GM12864 (cell line): ENCODE measurements at regions not wholly inside any gene's neighbourhood (a gene's known extent, or its start where the extent isn't known, plus 50 kb on each side); places are given as distances from the start of the nearest gene placed in this dataset.

Source experiments
- DNase-seq: peaks from one replicate; pipeline ENCODE4 v3.0.0-alpha.2; 2011; ENCODE audit warnings: low read depth
- H3K4me3 ChIP-seq: 2 replicates; pipeline ENCODE4 v1.5.1; 2011; ENCODE audit warnings: mild to moderate bottlenecking, low read depth, low read length, control low read depth
- TF ChIP-seq, protein P1 (sequence below): IDR thresholded peaks from 2 replicates; pipeline ENCODE4 v1.5.1; 2011; ENCODE audit warnings: low read depth, mild to moderate bottlenecking, moderate library complexity, low read length, control low read depth, inconsistent platforms; ENCODE audit errors: missing control alignments

DNA sequence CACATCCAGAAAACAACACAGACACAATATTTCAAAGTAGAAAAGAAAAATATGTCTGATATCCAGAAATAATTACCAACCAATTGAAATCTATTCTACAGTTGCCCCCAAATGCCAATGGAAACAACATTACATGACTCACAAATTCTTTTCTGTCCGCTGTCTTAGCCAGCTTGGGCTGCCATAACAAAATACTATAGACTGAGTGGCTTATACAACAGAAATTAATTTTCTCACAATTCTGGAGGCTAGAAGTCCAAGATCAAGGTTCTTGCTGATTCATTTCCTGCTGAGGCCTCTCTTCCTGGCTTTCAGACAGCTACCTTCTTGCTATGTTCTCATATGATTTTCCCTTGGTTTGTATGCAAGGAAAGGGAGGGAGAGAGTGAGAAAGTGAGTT is 698.1 kb downstream of the DHX35 start:
- DNase-seq = no peak
- TF ChIP-seq, protein P1, sequence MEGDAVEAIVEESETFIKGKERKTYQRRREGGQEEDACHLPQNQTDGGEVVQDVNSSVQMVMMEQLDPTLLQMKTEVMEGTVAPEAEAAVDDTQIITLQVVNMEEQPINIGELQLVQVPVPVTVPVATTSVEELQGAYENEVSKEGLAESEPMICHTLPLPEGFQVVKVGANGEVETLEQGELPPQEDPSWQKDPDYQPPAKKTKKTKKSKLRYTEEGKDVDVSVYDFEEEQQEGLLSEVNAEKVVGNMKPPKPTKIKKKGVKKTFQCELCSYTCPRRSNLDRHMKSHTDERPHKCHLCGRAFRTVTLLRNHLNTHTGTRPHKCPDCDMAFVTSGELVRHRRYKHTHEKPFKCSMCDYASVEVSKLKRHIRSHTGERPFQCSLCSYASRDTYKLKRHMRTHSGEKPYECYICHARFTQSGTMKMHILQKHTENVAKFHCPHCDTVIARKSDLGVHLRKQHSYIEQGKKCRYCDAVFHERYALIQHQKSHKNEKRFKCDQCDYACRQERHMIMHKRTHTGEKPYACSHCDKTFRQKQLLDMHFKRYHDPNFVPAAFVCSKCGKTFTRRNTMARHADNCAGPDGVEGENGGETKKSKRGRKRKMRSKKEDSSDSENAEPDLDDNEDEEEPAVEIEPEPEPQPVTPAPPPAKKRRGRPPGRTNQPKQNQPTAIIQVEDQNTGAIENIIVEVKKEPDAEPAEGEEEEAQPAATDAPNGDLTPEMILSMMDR = no peak
- H3K4me3 ChIP-seq = no peak overlapping the region

DNA sequence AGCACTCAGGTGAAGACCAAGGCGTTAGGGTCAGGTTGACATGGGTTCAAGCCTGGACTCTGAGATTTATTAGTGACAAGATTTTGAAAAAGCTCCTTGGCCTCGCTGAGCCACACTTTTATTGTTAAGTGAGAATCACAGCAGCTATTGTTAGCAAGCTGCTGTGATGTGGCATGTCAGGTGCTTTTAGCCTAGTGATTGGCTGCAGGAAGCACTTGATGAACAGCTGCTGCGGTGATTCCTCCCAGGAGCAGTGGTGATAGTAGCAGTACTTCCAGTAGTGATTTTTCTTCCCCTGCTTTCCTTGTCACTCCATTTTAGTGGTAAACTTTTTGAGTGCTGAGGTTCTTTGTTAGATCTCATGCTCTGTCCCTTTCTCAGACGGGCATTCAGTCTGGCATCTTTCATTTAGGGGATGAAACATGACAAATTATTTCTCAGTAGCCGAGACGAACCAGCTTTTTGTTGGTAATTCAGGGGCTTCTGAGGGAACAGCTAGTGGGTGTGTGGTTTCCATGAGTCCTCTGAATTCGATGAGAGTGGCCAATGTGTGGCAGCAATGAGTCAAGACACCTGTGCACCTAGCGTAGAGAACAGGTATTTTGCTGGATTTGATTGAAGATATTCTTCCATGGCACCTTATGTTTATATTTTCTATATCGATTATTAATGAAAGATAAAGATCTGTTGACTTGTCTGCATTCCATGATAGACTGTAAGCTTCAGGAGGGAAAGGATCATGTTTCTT is 696.7 kb downstream of the DHX35 start:
- TF ChIP-seq, protein P1 = no peak
- DNase-seq = no peak
- no peak overlapping the region for H3K4me3 ChIP-seq

DNA sequence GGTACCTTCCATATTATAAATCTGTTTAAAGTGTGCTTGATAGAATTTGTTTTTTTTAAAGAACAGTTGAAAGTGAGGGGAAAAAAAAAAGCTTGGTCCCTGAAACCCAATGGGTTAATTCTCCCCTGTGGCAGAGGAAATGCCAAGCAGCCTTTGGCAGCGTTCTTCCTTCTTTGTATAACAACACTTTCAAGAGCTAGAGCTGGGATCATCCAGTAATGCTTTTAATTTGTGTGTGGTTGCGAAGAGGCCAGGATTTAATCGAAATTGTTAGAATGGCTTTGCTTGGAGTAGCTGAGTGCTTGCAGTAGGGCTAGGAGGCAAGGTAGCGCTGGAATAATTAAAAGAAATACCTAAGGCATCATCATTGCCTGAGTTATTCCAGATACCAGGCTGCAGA is 692.0 kb downstream of the DHX35 start:
- TF ChIP-seq, protein P1 = no peak
- H3K4me3 ChIP-seq = no peak overlapping the region
- no peak for DNase-seq

DNA sequence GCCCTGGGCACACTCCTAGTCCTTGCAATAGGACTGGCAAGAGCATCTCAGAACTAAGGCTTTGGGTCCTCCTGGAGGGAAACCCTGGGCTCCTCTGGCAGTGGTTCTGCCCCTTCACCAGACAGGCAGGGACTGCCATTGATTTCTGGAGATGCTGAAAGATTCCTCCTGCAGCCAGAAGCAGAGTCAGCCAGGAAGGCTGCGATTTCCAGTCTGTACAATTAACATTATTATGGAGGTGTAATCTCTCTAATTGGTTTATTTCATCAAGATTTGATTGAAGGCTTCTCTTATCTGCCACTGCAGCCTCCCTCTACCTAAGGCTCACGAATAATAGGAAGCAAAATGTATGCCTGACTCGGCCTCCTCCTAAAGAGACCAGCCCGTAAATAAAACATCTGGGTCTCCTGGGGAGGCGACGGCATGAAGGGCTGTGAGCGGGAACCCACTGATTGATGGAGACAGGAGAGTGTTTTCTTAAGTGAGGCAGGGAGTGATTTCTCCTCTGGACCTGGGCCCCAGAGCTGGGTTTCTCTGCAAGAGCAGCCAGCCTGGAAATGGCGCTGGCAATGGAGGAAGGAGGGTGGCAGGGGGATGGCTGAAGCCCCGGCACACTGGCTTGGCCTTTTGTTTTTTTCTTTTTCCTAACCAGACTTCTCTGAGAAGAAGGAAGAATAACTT is 689.6 kb downstream of the DHX35 start:
- no peak for DNase-seq
- no peak overlapping the region for H3K4me3 ChIP-seq
- TF ChIP-seq, protein P1 = no peak

DNA sequence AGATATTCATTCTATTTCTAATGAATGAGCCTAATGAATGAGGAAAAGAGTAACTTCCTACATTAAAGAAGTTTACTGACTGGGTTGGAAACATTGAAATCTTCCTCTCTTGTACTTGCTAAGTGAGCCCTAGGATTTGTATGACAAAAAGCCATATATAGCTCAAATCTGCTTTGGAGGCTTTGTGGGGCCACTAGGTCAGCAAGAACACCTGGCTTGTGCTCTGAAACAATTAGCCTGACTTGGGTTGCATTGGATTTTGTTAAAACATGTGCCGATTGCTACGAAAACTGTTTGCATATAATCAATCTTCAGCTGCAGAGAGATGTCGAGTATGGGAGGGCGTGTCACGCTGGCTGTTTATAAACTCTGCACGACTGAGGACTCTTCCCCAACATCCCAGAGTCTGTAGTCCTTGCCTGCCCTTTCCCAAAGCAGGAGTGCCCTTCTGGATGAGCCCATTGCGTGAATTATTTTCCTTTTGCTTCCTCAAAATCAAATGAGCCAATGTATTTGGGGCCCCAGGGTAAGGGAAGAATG is 684.8 kb downstream of the DHX35 start:
- DNase-seq = no peak
- H3K4me3 ChIP-seq = no peak overlapping the region
- TF ChIP-seq, protein P1 = no peak

DNA sequence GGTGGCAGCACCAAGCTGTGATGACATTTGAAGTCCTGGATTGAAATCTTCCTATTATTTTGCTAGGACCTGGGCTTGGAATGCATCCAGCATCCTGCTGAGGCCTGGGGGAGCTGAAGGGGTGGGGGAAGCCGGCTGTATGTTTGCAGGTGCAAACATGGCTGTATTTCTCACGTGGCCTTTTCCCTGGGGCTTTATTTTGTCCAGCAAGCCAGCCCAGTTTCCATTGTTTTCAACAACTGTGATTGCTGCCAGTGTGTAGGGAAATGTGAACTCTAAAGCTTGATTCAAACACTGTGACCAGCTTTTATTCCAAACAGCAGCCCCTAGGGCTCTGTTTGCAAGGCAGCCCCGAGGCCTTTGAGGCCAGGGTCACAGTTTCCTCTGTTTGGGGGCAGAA is 683.0 kb downstream of the DHX35 start:
- DNase-seq = no peak
- no peak overlapping the region for H3K4me3 ChIP-seq
- TF ChIP-seq, protein P1 = no peak
